Stimulated activated effector memory CD8-positive, alpha-beta T cell treated with anti-CD3 and anti-CD28 coated beads, Interleukin-12 subunit alpha, Interleukin-12 subunit beta, amount 100 ng/mL, for 72 hours (primary cell): ENCODE measurements at regions not wholly inside any gene's neighbourhood (a gene's known extent, or its start where the extent isn't known, plus 50 kb on each side); places are given as distances from the start of the nearest gene placed in this dataset.

Experiments used
- ATAC-seq: fragments of 150-1000 bp; cut with Tn5 transposase; 2 replicates; pipeline ENCODE4 v1.10.0; 2021
- DNase-seq, 2 donors: peaks; one replicate each; pipeline ENCODE4 v3.0.0; 2021 to 2022; ENCODE audit warnings: low spot score in 2 of 2
- H3K27ac Mint-ChIP-seq: one replicate; pipeline ENCODE4 v1.8.0; 2022; ENCODE audit warnings: mild to moderate bottlenecking, mixed read lengths
- H3K36me3 Mint-ChIP-seq: one replicate; pipeline ENCODE4 v1.8.0; 2022; ENCODE audit warnings: mild to moderate bottlenecking, mixed read lengths
- H3K4me1 Mint-ChIP-seq: one replicate; pipeline ENCODE4 v1.8.0; 2022; ENCODE audit warnings: mixed read lengths
- H3K4me3 Mint-ChIP-seq: one replicate; pipeline ENCODE4 v1.8.0; 2022; ENCODE audit warnings: mild to moderate bottlenecking, mixed read lengths
- H3K9me3 Mint-ChIP-seq: one replicate; pipeline ENCODE4 v1.8.0; 2022; ENCODE audit warnings: mixed read lengths

GRCh38 chr3:163946785-163947184, 1131.5 kb downstream of the SI start:
- H3K4me1 Mint-ChIP-seq = no peaks in the 10 kb centered on the region
- H3K9me3 Mint-ChIP-seq = peaks cover 25% of the 10 kb centered on the region
- no peaks in the 10 kb centered on the region for H3K36me3 Mint-ChIP-seq
- DNase-seq (no peak), ATAC-seq (no peak)
- no peak overlapping the region for H3K4me3 Mint-ChIP-seq
- H3K27ac Mint-ChIP-seq = no peak overlapping the region

GRCh38 chr3:163943664-163944063, 1134.6 kb downstream of the SI start:
- Mint-ChIP-seq H3K9me3 (peaks cover 33% of the 10 kb centered on the region), H3K4me3 (no peak overlapping the region), H3K27ac (no peak overlapping the region), H3K4me1 (no peaks in the 10 kb centered on the region), H3K36me3 (no peaks in the 10 kb centered on the region)
- ATAC-seq (no peak), DNase-seq (no peak)

- ATAC-seq = no peak
- Mint-ChIP-seq H3K27ac (no peak overlapping the region), H3K9me3 (peaks cover 27% of the 10 kb centered on the region), H3K4me3 (no peak overlapping the region), H3K4me1 (no peaks in the 10 kb centered on the region), H3K36me3 (no peaks in the 10 kb centered on the region)
- no peak for DNase-seq
Observed at GRCh38 chr3:163939926-163940325, 1138.4 kb downstream of the SI start.

GRCh38 chr3:163936543-163936942, 1141.8 kb downstream of the SI start:
- no peak overlapping the region for H3K4me3 Mint-ChIP-seq
- no peak overlapping the region for H3K27ac Mint-ChIP-seq
- no peaks in the 10 kb centered on the region for H3K4me1 Mint-ChIP-seq
- ATAC-seq = no peak
- no peaks in the 10 kb centered on the region for H3K36me3 Mint-ChIP-seq
- no peak for DNase-seq
- H3K9me3 Mint-ChIP-seq = peaks cover 23% of the 10 kb centered on the region

GRCh38 chr3:163935411-163935810, 1142.9 kb downstream of the SI start:
- Mint-ChIP-seq H3K36me3 (no peaks in the 10 kb centered on the region), H3K9me3 (peaks cover 20% of the 10 kb centered on the region), H3K4me3 (no peak overlapping the region), H3K27ac (no peak overlapping the region), H3K4me1 (no peaks in the 10 kb centered on the region)
- ATAC-seq (no peak), DNase-seq (no peak)

GRCh38 chr3:163929069-163929652, 1149.1 kb downstream of the SI start:
- no peaks in the 10 kb centered on the region for H3K36me3 Mint-ChIP-seq
- no peak overlapping the region for H3K27ac Mint-ChIP-seq
- no peaks in the 10 kb centered on the region for H3K4me1 Mint-ChIP-seq
- no peak overlapping the region for H3K4me3 Mint-ChIP-seq
- H3K9me3 Mint-ChIP-seq = peaks cover 18% of the 10 kb centered on the region
- DNase-seq (no peak), ATAC-seq (no peak)

GRCh38 chr3:163927521-163927920, 1150.8 kb downstream of the SI start:
- DNase-seq = no peak
- Mint-ChIP-seq H3K4me3 (no peak overlapping the region), H3K36me3 (no peaks in the 10 kb centered on the region), H3K27ac (no peak overlapping the region), H3K9me3 (peaks cover 18% of the 10 kb centered on the region), H3K4me1 (no peaks in the 10 kb centered on the region)
- ATAC-seq = no peak

- Mint-ChIP-seq H3K27ac (no peak overlapping the region), H3K36me3 (no peaks in the 10 kb centered on the region), H3K4me3 (no peak overlapping the region), H3K4me1 (no peaks in the 10 kb centered on the region), H3K9me3 (peaks cover 20% of the 10 kb centered on the region)
- no peak for ATAC-seq
- DNase-seq = no peak
Observed at GRCh38 chr3:163924600-163924999, 1153.7 kb downstream of the SI start.

GRCh38 chr3:163919154-163919553, 1159.1 kb downstream of the SI start:
- DNase-seq (no peak), ATAC-seq (no peak)
- no peak overlapping the region for H3K27ac Mint-ChIP-seq
- peaks cover 9% of the 10 kb centered on the region for H3K9me3 Mint-ChIP-seq
- H3K4me3 Mint-ChIP-seq = no peak overlapping the region
- no peaks in the 10 kb centered on the region for H3K36me3 Mint-ChIP-seq
- H3K4me1 Mint-ChIP-seq = no peaks in the 10 kb centered on the region

GRCh38 chr3:163916596-163917560, 1161.4 kb downstream of the SI start:
- H3K27ac Mint-ChIP-seq = no peak overlapping the region

GRCh38 chr3:163915280-163915679, 1163.0 kb downstream of the SI start:
- ATAC-seq (no peak), DNase-seq (no peak)
- Mint-ChIP-seq H3K9me3 (peaks cover 3% of the 10 kb centered on the region), H3K27ac (no peak overlapping the region), H3K4me1 (no peaks in the 10 kb centered on the region), H3K4me3 (no peak overlapping the region), H3K36me3 (no peaks in the 10 kb centered on the region)

More at GRCh38 chr3:163916596-163917560, 1161.4 kb downstream of the SI start:
- no peaks in the 10 kb centered on the region for H3K4me1 Mint-ChIP-seq
- no peak overlapping the region for H3K4me3 Mint-ChIP-seq
- no peaks in the 10 kb centered on the region for H3K36me3 Mint-ChIP-seq
- no peak for DNase-seq
- ATAC-seq = no peak
- peaks cover 6% of the 10 kb centered on the region for H3K9me3 Mint-ChIP-seq

GRCh38 chr3:163914567-163914966, 1163.7 kb downstream of the SI start:
- Mint-ChIP-seq H3K27ac (no peak overlapping the region), H3K4me1 (no peaks in the 10 kb centered on the region), H3K4me3 (no peak overlapping the region), H3K9me3 (peaks cover 3% of the 10 kb centered on the region), H3K36me3 (no peaks in the 10 kb centered on the region)
- DNase-seq = no peak
- ATAC-seq = no peak

GRCh38 chr3:163891771-163892170, 1186.5 kb downstream of the SI start:
- Mint-ChIP-seq H3K9me3 (peaks cover 19% of the 10 kb centered on the region), H3K36me3 (no peaks in the 10 kb centered on the region), H3K4me3 (no peak overlapping the region), H3K4me1 (no peaks in the 10 kb centered on the region), H3K27ac (no peak overlapping the region)
- ATAC-seq (no peak), DNase-seq (no peak)

GRCh38 chr3:163890661-163891060, 1187.6 kb downstream of the SI start:
- H3K4me3 Mint-ChIP-seq = no peak overlapping the region
- no peak overlapping the region for H3K27ac Mint-ChIP-seq
- no peak for DNase-seq
- H3K36me3 Mint-ChIP-seq = no peaks in the 10 kb centered on the region
- no peak for ATAC-seq
- H3K9me3 Mint-ChIP-seq = peaks cover 12% of the 10 kb centered on the region
- H3K4me1 Mint-ChIP-seq = no peaks in the 10 kb centered on the region

GRCh38 chr3:163879172-163879571, 1199.1 kb downstream of the SI start:
- peaks cover 29% of the 10 kb centered on the region for H3K9me3 Mint-ChIP-seq
- H3K4me1 Mint-ChIP-seq = no peaks in the 10 kb centered on the region
- ATAC-seq = no peak
- H3K27ac Mint-ChIP-seq = no peak overlapping the region
- no peak for DNase-seq
- no peaks in the 10 kb centered on the region for H3K36me3 Mint-ChIP-seq
- H3K4me3 Mint-ChIP-seq = no peak overlapping the region

GRCh38 chr3:163878396-163878795, 1199.9 kb downstream of the SI start:
- Mint-ChIP-seq H3K27ac (no peak overlapping the region), H3K4me1 (no peaks in the 10 kb centered on the region), H3K36me3 (no peaks in the 10 kb centered on the region), H3K9me3 (peaks cover 29% of the 10 kb centered on the region), H3K4me3 (no peak overlapping the region)
- ATAC-seq = no peak
- no peak for DNase-seq
